HepG2 (cell line): ENCODE measurements at regions not wholly inside any gene's neighbourhood (a gene's known extent, or its start where the extent isn't known, plus 50 kb on each side); places are given as distances from the start of the nearest gene placed in this dataset.

Experiments used
- ATAC-seq: fragments of 200-7000 bp; cut with Tn5 transposase; 3 replicates; pipeline ENCODE4 v1.9.1; 2020; ENCODE audit warnings: mild to moderate bottlenecking, moderate library complexity
- BruUV-seq: library from RNA; stranded (reverse); fragments of 400-500 nt; replicated peaks from 2 replicates; lab custom pipeline; 2021; lab: Mats Ljungman, UMichigan
- CTCF ChIA-PET: fragments of 300-600 bp; formaldehyde crosslinking; extraction: SDS; loops from one replicate; lab custom pipeline; 2021; ENCODE audit warnings: low total read pairs, inconsistent platforms, low intra/inter-chr PET ratio; lab: Yijun Ruan, JAX
- POLR2A ChIA-PET: fragments of 350-600 bp; sonication (Branson Sonifier 250); formaldehyde crosslinking; loops from one replicate; lab custom pipeline; 2020; ENCODE audit warnings: antibody characterized with exemption, inconsistent platforms; lab: Yijun Ruan, JAX
- DNase-seq: peaks from one replicate; pipeline ENCODE4 v3.0.0-alpha.2; 2015; ENCODE audit warnings: low spot score
- FAIRE-seq: peaks from 3 replicates; lab custom pipeline; 2011; peaks lifted over from hg19 to GRCh38; lab: Jason Lieb, UNC
- H2AFZ ChIP-seq: one replicate; pipeline ENCODE4 v1.6.1; 2011; ENCODE audit warnings: low read length, inconsistent platforms
- H3K27ac ChIP-seq: fragments of 300-600 bp; 3 replicates; pipeline ENCODE4 v1.8.0; 2011; ENCODE audit warnings: mixed run types, mild to moderate bottlenecking, mixed read lengths, low read length, inconsistent platforms; ENCODE audit not compliant: insufficient read depth; ENCODE audit errors: extremely low read length
- H3K27me3 ChIP-seq, 2 experiments: fragments of 200-600 bp in 1 of 2; 2 replicates in 1 of 2; 3 replicates in 1 of 2; pipeline versions ENCODE4 v1.6.0 to v1.8.0; 2011; ENCODE audit warnings: low read length in 2 of 2, mild to moderate bottlenecking in 2 of 2, moderate library complexity in 2 of 2, inconsistent platforms in 1 of 2; ENCODE audit not compliant: insufficient read depth in 2 of 2, control insufficient read depth in 1 of 2
- H3K36me3 ChIP-seq, 2 experiments: fragments of 200-600 bp in 1 of 2; replicated peaks in 1 of 2; 2 replicates in 1 of 2; 3 replicates in 1 of 2; pipeline versions ENCODE4 v1.5.1 to v1.8.0; 2011; ENCODE audit warnings: low read length in 2 of 2, inconsistent platforms in 1 of 2; ENCODE audit not compliant: insufficient read depth in 2 of 2, control insufficient read depth in 1 of 2
- H3K4me1 ChIP-seq: 2 replicates; pipeline ENCODE4 v1.5.1; 2012; ENCODE audit warnings: low read length, inconsistent platforms; ENCODE audit not compliant: insufficient read depth
- H3K4me2 ChIP-seq: 2 replicates; pipeline ENCODE4 v1.6.0; 2011; ENCODE audit warnings: low read depth, low read length, inconsistent platforms
- H3K4me3 ChIP-seq, 3 experiments: fragments of 200-600 bp in 1 of 3; sonication (generic), shearing (Covaris generic) in 1 of 3; replicated peaks in 1 of 3; 2 replicates each; pipeline ENCODE4 v1.5.1; 2011 to 2016; ENCODE audit warnings: low read length in 3 of 3, inconsistent platforms in 2 of 3, low read depth in 2 of 3, mild to moderate bottlenecking in 2 of 3, control low read depth in 1 of 3, mixed read lengths in 1 of 3; ENCODE audit not compliant: insufficient read depth in 1 of 3
- H3K79me2 ChIP-seq: one replicate; pipeline ENCODE4 v1.6.1; 2011; ENCODE audit warnings: low read length, inconsistent platforms; ENCODE audit not compliant: insufficient read depth
- H3K9ac ChIP-seq: 2 replicates; pipeline ENCODE4 v1.6.0; 2011; ENCODE audit warnings: mild to moderate bottlenecking, low read depth, low read length, inconsistent platforms; ENCODE audit not compliant: insufficient read depth
- H3K9me3 ChIP-seq: 2 replicates; pipeline ENCODE4 v1.5.1; 2012; ENCODE audit warnings: mild to moderate bottlenecking, low read length
- H4K20me1 ChIP-seq: 2 replicates; pipeline ENCODE4 v1.6.0; 2011; ENCODE audit warnings: inconsistent platforms, mild to moderate bottlenecking, low read length, moderate library complexity; ENCODE audit not compliant: insufficient read depth
- ARNT ChIP-seq: fragments of 450-650 bp; IDR thresholded peaks from 2 replicates; pipeline ENCODE4 v1.6.1; 2017
- BCL6 ChIP-seq: IDR thresholded peaks from 2 replicates; pipeline ENCODE4 v1.6.1; 2016; ENCODE audit warnings: missing genetic modification reagents, missing compliant biosample characterization
- DR1 ChIP-seq: sonication (generic); formaldehyde crosslinking; IDR thresholded peaks from 2 replicates; pipeline ENCODE4 v1.8.0; 2021; ENCODE audit warnings: mild to moderate bottlenecking, missing genetic modification reagents, inconsistent platforms
- EP300 ChIP-seq, 3 experiments: sonication (generic) in 1 of 3; formaldehyde crosslinking in 1 of 3; IDR thresholded peaks; 2 replicates each; pipeline versions ENCODE4 v1.5.1 to v1.6.1; 2011 to 2020; ENCODE audit warnings: low read depth in 2 of 3, low read length in 2 of 3, borderline replicate concordance in 1 of 3, improper control_type of control experiment in 1 of 3, mild to moderate bottlenecking in 1 of 3, missing genetic modification reagents in 1 of 3, moderate library complexity in 1 of 3
- GZF1 ChIP-seq: sonication (generic); formaldehyde crosslinking; IDR thresholded peaks from 2 replicates; pipeline ENCODE4 v1.5.1; 2020; ENCODE audit warnings: mild to moderate bottlenecking, missing genetic modification reagents
- ZNF512B ChIP-seq: sonication (generic); formaldehyde crosslinking; IDR thresholded peaks from 2 replicates; pipeline ENCODE4 v1.5.1; 2020; ENCODE audit warnings: missing genetic modification reagents, mild to moderate bottlenecking, borderline replicate concordance
- ZNF558 ChIP-seq: sonication (generic); formaldehyde crosslinking; IDR thresholded peaks from 2 replicates; pipeline ENCODE4 v1.9.0; 2022; ENCODE audit warnings: mild to moderate bottlenecking, missing genetic modification reagents, borderline replicate concordance
- ZNF83 ChIP-seq: sonication (generic); formaldehyde crosslinking; IDR thresholded peaks from 2 replicates; pipeline ENCODE4 v1.4.0; 2020; ENCODE audit warnings: missing genetic modification reagents, mild to moderate bottlenecking, borderline replicate concordance
- whole genome bisulfite sequencing: methylation state at CpG from one replicate; pipeline ENCODE4 v1.1.6; 2017; ENCODE audit warnings: low lambda C conversion rate; 5-methylcytosine and 5-hydroxymethylcytosine counted together
- in situ Hi-C: cut with HindIII; loops from 2 replicates; pipeline ENCODE4 v1.10.0; 2017; ENCODE audit warnings: low pct_unique_long_range_greater_than_20kb; ENCODE audit not compliant: extremely low pct_ligation_motif_present
- intact Hi-C: fragments of 100-400 bp; cut with micrococcal nuclease; formaldehyde crosslinking; loops from one replicate; pipeline ENCODE4 v1.10.0; 2022; ENCODE audit not compliant: unreplicated experiment
- TF ChIP-seq, protein P1 (sequence below): sonication (generic); formaldehyde crosslinking; IDR thresholded peaks from 2 replicates; pipeline ENCODE4 v1.4.0; 2020; ENCODE audit warnings: mild to moderate bottlenecking, missing genetic modification reagents

DNA sequence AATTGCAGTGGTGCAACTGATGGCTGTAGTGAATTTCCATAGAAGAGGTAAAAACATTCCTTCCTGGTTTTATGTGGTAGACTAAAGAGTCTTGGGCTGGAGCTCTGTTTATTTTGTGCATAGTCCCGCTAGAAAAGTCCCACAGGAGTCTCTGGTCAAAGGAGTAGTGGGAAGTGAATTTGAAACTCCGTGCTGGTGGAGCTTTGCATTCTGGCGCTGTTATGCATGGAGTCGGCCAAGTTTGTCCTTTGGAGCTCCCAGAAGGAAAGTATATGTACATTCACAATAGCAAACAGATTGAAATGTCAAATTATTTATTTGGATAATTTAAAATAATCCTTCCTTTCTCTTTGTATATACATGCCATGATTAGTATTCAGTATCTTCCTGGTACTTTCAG lies 296.5 kb downstream of the LMO7 start:
- H3K36me3 ChIP-seq = no peaks in the 10 kb centered on the region
- WGBS = 0% methylated on average over 4 of the region's 4 CpGs
- H2AFZ ChIP-seq = no peak overlapping the region
- H3K9ac ChIP-seq = no peak overlapping the region
- intact Hi-C loops = no loop called here
- CTCF ChIA-PET = no interaction called here
- no peaks in the 10 kb centered on the region for H4K20me1 ChIP-seq
- FAIRE-seq (no peak), DNase-seq (no peak), ATAC-seq (no peak)
- in situ Hi-C loops = no loop called here
- no peak overlapping the region for H3K4me2 ChIP-seq
- H3K79me2 ChIP-seq = no peaks in the 10 kb centered on the region
- BruUV-seq = no TSS peak
- POLR2A ChIA-PET = no interaction called here
- H3K27ac ChIP-seq = no peak overlapping the region
- TF ChIP-seq GZF1 (CRISPR knock-in tag) (no peak), ZNF83 (CRISPR knock-in tag) (no peak), EP300 (IDR thresholded peaks at IDR 0.05; ENCODE audit: low read depth in 2 of 2, low read length in 2 of 2) (no peak), EP300 (CRISPR knock-in tag; IDR thresholded peaks at IDR 0.05; ENCODE audit: borderline replicate concordance) (no peak), DR1 (CRISPR knock-in tag) (no peak), BCL6 (CRISPR knock-in tag) (no peak), ZNF558 (no peak), ARNT (no peak), ZNF512B (no peak)
- TF ChIP-seq, protein P1, sequence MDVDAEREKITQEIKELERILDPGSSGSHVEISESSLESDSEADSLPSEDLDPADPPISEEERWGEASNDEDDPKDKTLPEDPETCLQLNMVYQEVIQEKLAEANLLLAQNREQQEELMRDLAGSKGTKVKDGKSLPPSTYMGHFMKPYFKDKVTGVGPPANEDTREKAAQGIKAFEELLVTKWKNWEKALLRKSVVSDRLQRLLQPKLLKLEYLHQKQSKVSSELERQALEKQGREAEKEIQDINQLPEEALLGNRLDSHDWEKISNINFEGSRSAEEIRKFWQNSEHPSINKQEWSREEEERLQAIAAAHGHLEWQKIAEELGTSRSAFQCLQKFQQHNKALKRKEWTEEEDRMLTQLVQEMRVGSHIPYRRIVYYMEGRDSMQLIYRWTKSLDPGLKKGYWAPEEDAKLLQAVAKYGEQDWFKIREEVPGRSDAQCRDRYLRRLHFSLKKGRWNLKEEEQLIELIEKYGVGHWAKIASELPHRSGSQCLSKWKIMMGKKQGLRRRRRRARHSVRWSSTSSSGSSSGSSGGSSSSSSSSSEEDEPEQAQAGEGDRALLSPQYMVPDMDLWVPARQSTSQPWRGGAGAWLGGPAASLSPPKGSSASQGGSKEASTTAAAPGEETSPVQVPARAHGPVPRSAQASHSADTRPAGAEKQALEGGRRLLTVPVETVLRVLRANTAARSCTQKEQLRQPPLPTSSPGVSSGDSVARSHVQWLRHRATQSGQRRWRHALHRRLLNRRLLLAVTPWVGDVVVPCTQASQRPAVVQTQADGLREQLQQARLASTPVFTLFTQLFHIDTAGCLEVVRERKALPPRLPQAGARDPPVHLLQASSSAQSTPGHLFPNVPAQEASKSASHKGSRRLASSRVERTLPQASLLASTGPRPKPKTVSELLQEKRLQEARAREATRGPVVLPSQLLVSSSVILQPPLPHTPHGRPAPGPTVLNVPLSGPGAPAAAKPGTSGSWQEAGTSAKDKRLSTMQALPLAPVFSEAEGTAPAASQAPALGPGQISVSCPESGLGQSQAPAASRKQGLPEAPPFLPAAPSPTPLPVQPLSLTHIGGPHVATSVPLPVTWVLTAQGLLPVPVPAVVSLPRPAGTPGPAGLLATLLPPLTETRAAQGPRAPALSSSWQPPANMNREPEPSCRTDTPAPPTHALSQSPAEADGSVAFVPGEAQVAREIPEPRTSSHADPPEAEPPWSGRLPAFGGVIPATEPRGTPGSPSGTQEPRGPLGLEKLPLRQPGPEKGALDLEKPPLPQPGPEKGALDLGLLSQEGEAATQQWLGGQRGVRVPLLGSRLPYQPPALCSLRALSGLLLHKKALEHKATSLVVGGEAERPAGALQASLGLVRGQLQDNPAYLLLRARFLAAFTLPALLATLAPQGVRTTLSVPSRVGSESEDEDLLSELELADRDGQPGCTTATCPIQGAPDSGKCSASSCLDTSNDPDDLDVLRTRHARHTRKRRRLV = no peak
- no peaks in the 10 kb centered on the region for H3K9me3 ChIP-seq
- no peak overlapping the region for H3K4me3 ChIP-seq
- no peaks in the 10 kb centered on the region for H3K4me1 ChIP-seq
- H3K27me3 ChIP-seq = no peaks in the 10 kb centered on the region
